Neuronal stem cell (in vitro differentiated cells): ENCODE measurements at regions not wholly inside any gene's neighbourhood (a gene's known extent, or its start where the extent isn't known, plus 50 kb on each side); places are given as distances from the start of the nearest gene placed in this dataset.
"Not testable (repeated sequence)": the region's sequence is repeated elsewhere in the genome, so short reads cannot be mapped to it uniquely, and the experiment has no call there.

ENCODE experiments used
- DNase-seq: peaks from one replicate; pipeline ENCODE4 v3.0.0-alpha.2; 2013; ENCODE audit warnings: low spot score
- H2AFZ ChIP-seq: one replicate; pipeline ENCODE4 v1.6.1; 2013; ENCODE audit warnings: mild to moderate bottlenecking, low read length, inconsistent platforms
- H2AK5ac ChIP-seq: 2 replicates; pipeline ENCODE4 v1.6.1; 2013; ENCODE audit warnings: low read depth, mild to moderate bottlenecking, inconsistent platforms, low read length, moderate library complexity, mixed read lengths
- H2BK120ac ChIP-seq: 2 replicates; pipeline ENCODE4 v1.6.1; 2013; ENCODE audit warnings: low read depth, mild to moderate bottlenecking, inconsistent platforms, low read length, moderate library complexity, mixed read lengths
- H2BK12ac ChIP-seq: one replicate; pipeline ENCODE4 v1.6.1; 2013; ENCODE audit warnings: low read length, inconsistent platforms
- H2BK15ac ChIP-seq: 2 replicates; pipeline ENCODE4 v1.6.1; 2013; ENCODE audit warnings: mild to moderate bottlenecking, low read length, inconsistent platforms, mixed read lengths
- H2BK5ac ChIP-seq: one replicate; pipeline ENCODE4 v1.6.1; 2013; ENCODE audit warnings: inconsistent platforms, mild to moderate bottlenecking, low read length, moderate library complexity
- H3K14ac ChIP-seq: one replicate; pipeline ENCODE4 v1.6.1; 2013; ENCODE audit warnings: low read length, inconsistent platforms
- H3K18ac ChIP-seq: 2 replicates; pipeline ENCODE4 v1.6.1; 2013; ENCODE audit warnings: low read length, inconsistent platforms
- H3K23ac ChIP-seq: 2 replicates; pipeline ENCODE4 v1.6.1; 2013; ENCODE audit warnings: low read depth, mild to moderate bottlenecking, mixed read lengths, low read length, inconsistent platforms; ENCODE audit not compliant: poor library complexity
- H3K27ac ChIP-seq: replicated peaks from 3 replicates; pipeline ENCODE4 v1.5.1; 2013; ENCODE audit warnings: low read length, inconsistent platforms
- H3K27me3 ChIP-seq, 3 experiments: 2 replicates each; pipeline ENCODE4 v1.6.1; 2013; ENCODE audit warnings: low read length in 3 of 3, mild to moderate bottlenecking in 2 of 3, inconsistent platforms in 1 of 3, low read depth in 1 of 3, mixed read lengths in 1 of 3, moderate library complexity in 1 of 3; ENCODE audit not compliant: control insufficient read depth in 3 of 3, insufficient read depth in 3 of 3
- H3K36me3 ChIP-seq, 2 donors: replicated peaks in 1 of 2; 2 replicates each; pipeline ENCODE4 v1.6.1; 2013; ENCODE audit warnings: low read length in 2 of 2; ENCODE audit not compliant: control insufficient read depth in 2 of 2, insufficient read depth in 2 of 2
- H3K4ac ChIP-seq: 2 replicates; pipeline ENCODE4 v1.6.1; 2013; ENCODE audit warnings: inconsistent platforms, mild to moderate bottlenecking, low read length, moderate library complexity
- H3K4me1 ChIP-seq, 2 donors: 1 replicate in 1 of 2; 2 replicates in 1 of 2; pipeline ENCODE4 v1.6.1; 2013; ENCODE audit warnings: low read length in 2 of 2, low read depth in 1 of 2; ENCODE audit not compliant: control insufficient read depth in 2 of 2, insufficient read depth in 1 of 2
- H3K4me2 ChIP-seq: one replicate; pipeline ENCODE4 v1.6.1; 2013; ENCODE audit warnings: mild to moderate bottlenecking, low read length, inconsistent platforms; ENCODE audit not compliant: insufficient read depth, poor library complexity, severe bottlenecking
- H3K4me3 ChIP-seq, 2 donors: 2 replicates each; pipeline ENCODE4 v1.5.1; 2013; ENCODE audit warnings: low read length in 2 of 2, mild to moderate bottlenecking in 2 of 2, inconsistent platforms in 1 of 2, moderate library complexity in 1 of 2
- H3K79me1 ChIP-seq: one replicate; pipeline ENCODE4 v1.6.1; 2013; ENCODE audit warnings: low read depth, mild to moderate bottlenecking, inconsistent platforms, low read length, moderate library complexity
- H3K9ac ChIP-seq: one replicate; pipeline ENCODE4 v1.6.1; 2013; ENCODE audit warnings: mild to moderate bottlenecking, low read depth, low read length, inconsistent platforms; ENCODE audit not compliant: poor library complexity
- H3K9me3 ChIP-seq, 2 donors: replicated peaks in 1 of 2; 2 replicates each; pipeline versions ENCODE3 to v1.6.1; 2013; ENCODE audit warnings: low read length in 2 of 2, mild to moderate bottlenecking in 2 of 2, inconsistent platforms in 1 of 2, low read depth in 1 of 2, mixed read lengths in 1 of 2, moderate library complexity in 1 of 2; ENCODE audit not compliant: control insufficient read depth in 2 of 2, insufficient read depth in 1 of 2
- H4K8ac ChIP-seq: one replicate; pipeline ENCODE4 v1.6.1; 2013; ENCODE audit warnings: low read depth, mild to moderate bottlenecking, inconsistent platforms, low read length, moderate library complexity
- H4K91ac ChIP-seq: one replicate; pipeline ENCODE4 v1.6.1; 2013; ENCODE audit warnings: low read length, low read depth, mild to moderate bottlenecking, inconsistent platforms; ENCODE audit not compliant: poor library complexity
- WGBS, 2 donors: extraction: QIAGEN DNeasy Blood & Tissue Kit; methylation state at CpG; one replicate each; pipeline ENCODE4 v1.1.7; 2013; ENCODE audit warnings: missing lambda C conversion rate in 2 of 2, mixed read lengths in 1 of 2; ENCODE audit not compliant: insufficient read length in 2 of 2, insufficient replicate concordance in 1 of 2; ENCODE audit errors: extremely low coverage in 2 of 2; 5-methylcytosine and 5-hydroxymethylcytosine counted together

DNA sequence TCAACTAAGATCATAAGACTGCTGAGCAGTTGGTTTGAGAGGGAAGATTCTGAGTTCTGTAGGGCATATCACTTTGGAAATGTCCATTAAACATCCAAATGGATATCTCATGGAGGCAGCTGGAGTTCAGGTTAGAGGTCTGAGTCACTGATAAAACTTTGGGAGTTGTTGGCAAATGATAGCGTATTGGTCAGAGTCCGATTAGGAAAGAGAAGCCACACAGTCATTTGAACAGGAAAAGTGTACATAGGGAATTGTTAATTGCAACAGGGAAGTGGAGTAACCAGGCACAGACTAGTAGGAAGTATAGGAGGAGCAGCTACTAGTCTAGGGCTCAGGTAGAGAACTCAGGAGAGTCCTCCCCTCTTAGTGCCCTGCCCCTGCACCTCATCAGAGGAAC, 126.6 kb upstream of the PTPN20 start:
- H3K27me3 ChIP-seq, H3K4ac ChIP-seq, H2BK15ac ChIP-seq, H2BK12ac ChIP-seq, H3K36me3 ChIP-seq, H4K91ac ChIP-seq, H2AK5ac ChIP-seq, H3K4me3 ChIP-seq, H3K27ac ChIP-seq, H3K9me3 ChIP-seq, H2AFZ ChIP-seq, H4K8ac ChIP-seq, H2BK5ac ChIP-seq, H3K4me2 ChIP-seq, H3K4me1 ChIP-seq, H3K79me1 ChIP-seq, H3K9ac ChIP-seq, DNase-seq, H3K23ac ChIP-seq, H3K18ac ChIP-seq, H3K14ac ChIP-seq, H2BK120ac ChIP-seq: not testable (repeated sequence)
- no CpG with 5 or more reads among the region's 2 CpGs for whole genome bisulfite sequencing, 2 donors

GRCh38 chr10:46786125-46786517, 125.1 kb upstream of the PTPN20 start:
- H2BK15ac ChIP-seq, H2AFZ ChIP-seq, H3K9ac ChIP-seq, H3K27ac ChIP-seq, H2BK12ac ChIP-seq, H3K14ac ChIP-seq, H2BK120ac ChIP-seq, H3K9me3 ChIP-seq, H3K23ac ChIP-seq, H4K91ac ChIP-seq, H2BK5ac ChIP-seq, DNase-seq, H3K36me3 ChIP-seq, H2AK5ac ChIP-seq, H3K18ac ChIP-seq, H3K4ac ChIP-seq, H3K4me1 ChIP-seq, H3K27me3 ChIP-seq, H4K8ac ChIP-seq, H3K79me1 ChIP-seq: not testable (repeated sequence)
- Histone ChIP-seq H3K4me3 (peak overlapping the region; percentile 41 to 72), H3K4me2 (peak overlapping the region; percentile 31)
- WGBS, 2 donors: no CpG with 5 or more reads among the region's 18 CpGs

GRCh38 chr10:46786518-46787320, 124.5 kb upstream of the PTPN20 start:
- not testable (repeated sequence) for H2AK5ac ChIP-seq, H3K14ac ChIP-seq, H2BK120ac ChIP-seq, H2BK12ac ChIP-seq, H3K9me3 ChIP-seq, H2BK15ac ChIP-seq, H3K4ac ChIP-seq, H3K36me3 ChIP-seq, H3K27me3 ChIP-seq, H4K8ac ChIP-seq, H4K91ac ChIP-seq, H2BK5ac ChIP-seq, H3K23ac ChIP-seq, H3K79me1 ChIP-seq, H3K4me1 ChIP-seq
- no CpG with 5 or more reads among the region's 62 CpGs for WGBS, 2 donors
- Histone ChIP-seq H3K27ac (peak overlapping the region; percentile 63), H3K18ac (peak overlapping the region; percentile 95), H3K4me2 (peak overlapping the region; percentile 48), H2AFZ (peak overlapping the region; percentile 82), H3K4me3 (peak overlapping the region; percentile 85 to 97), H3K9ac (peak overlapping the region; percentile 71)
- DNase-seq: peak; percentile 73

DNA sequence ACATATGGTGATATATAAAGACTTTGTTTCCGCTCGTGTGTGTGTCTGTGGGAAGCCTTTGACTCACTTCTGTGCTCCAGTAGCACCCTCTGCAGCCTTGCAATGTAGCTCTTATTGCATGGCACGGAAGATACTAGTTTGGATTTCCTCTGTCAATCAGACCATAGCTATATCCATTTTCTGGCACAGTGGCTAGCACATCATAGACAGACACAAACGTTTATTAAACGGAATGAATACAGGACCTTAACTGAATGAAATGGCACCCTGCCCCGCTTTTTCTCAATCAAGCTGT, 124.0 kb upstream of the PTPN20 start:
- Histone ChIP-seq H3K4me1 (no peaks in the 10 kb centered on the region), H3K27ac (no peak overlapping the region)

More for the DNA sequence above, 124.0 kb upstream of the PTPN20 start:
- Histone ChIP-seq H3K14ac (no peak overlapping the region), H3K18ac (no peak overlapping the region), H3K4me3 (peak overlapping the region; percentile 85 to 97), H3K23ac (no peak overlapping the region), H3K9me3 (no peaks in the 10 kb centered on the region), H3K79me1 (no peaks in the 10 kb centered on the region), H4K8ac (no peak overlapping the region), H2AK5ac (no peak overlapping the region), H4K91ac (no peak overlapping the region), H3K9ac (no peak overlapping the region), H2BK12ac (no peak overlapping the region), H3K27me3 (no peaks in the 10 kb centered on the region), H2BK120ac (no peak overlapping the region), H3K36me3 (peaks cover 0 to 3% of the 10 kb centered on the region in 2 donors), H3K4ac (no peak overlapping the region), H2BK15ac (no peak overlapping the region), H3K4me2 (peak overlapping the region; percentile 48), H2BK5ac (no peak overlapping the region), H2AFZ (peak overlapping the region; percentile 82)
- no CpG with 5 or more reads among the region's 6 CpGs for WGBS, 2 donors
- DNase-seq: no peak
